Eye (tissue), 1 donor: ENCODE measurements at regions not wholly inside any gene's neighbourhood (a gene's known extent, or its start where the extent isn't known, plus 50 kb on each side); places are given as distances from the start of the nearest gene placed in this dataset.

Experiments
- DNase-seq: peaks from one replicate; pipeline ENCODE4 v3.0.0-alpha.2; 2015

GRCh38 chr6:163940705-163941623 lies 526.4 kb downstream of the QKI start:
- no peak for DNase-seq

GRCh38 chr6:163937071-163937470 lies 522.6 kb downstream of the QKI start:
- DNase-seq: no peak

GRCh38 chr6:163935158-163935762 lies 520.7 kb downstream of the QKI start:
- no peak for DNase-seq

- no peak for DNase-seq
Observed at GRCh38 chr6:163930012-163930411, 515.5 kb downstream of the QKI start.

GRCh38 chr6:163929538-163929937 lies 515.0 kb downstream of the QKI start:
- no peak for DNase-seq

- no peak for DNase-seq
Observed at GRCh38 chr6:163926642-163927041, 512.1 kb downstream of the QKI start.

GRCh38 chr6:163925839-163926238 lies 511.3 kb downstream of the QKI start:
- DNase-seq: no peak

GRCh38 chr6:163923658-163924411 lies 509.3 kb downstream of the QKI start:
- DNase-seq: no peak

- no peak for DNase-seq
Observed at GRCh38 chr6:163922562-163922961, 508.0 kb downstream of the QKI start.

- DNase-seq: no peak
Observed at GRCh38 chr6:163919652-163920051, 505.1 kb downstream of the QKI start.

- no peak for DNase-seq
Observed at GRCh38 chr6:163916315-163917081, 502.0 kb downstream of the QKI start.

GRCh38 chr6:163915131-163915530 lies 500.6 kb downstream of the QKI start:
- no peak for DNase-seq

GRCh38 chr6:163913045-163913444 lies 498.5 kb downstream of the QKI start:
- DNase-seq: no peak

- DNase-seq: no peak
Observed at GRCh38 chr6:163906006-163906710, 491.6 kb downstream of the QKI start.

- peak; percentile 13 for DNase-seq
Observed at GRCh38 chr6:163904186-163904585, 489.7 kb downstream of the QKI start.

GRCh38 chr6:163903541-163903940 lies 489.0 kb downstream of the QKI start:
- DNase-seq: no peak

GRCh38 chr6:163902993-163903392 lies 488.5 kb downstream of the QKI start:
- no peak for DNase-seq

- no peak for DNase-seq
Observed at GRCh38 chr6:163901681-163902080, 487.2 kb downstream of the QKI start.

GRCh38 chr6:163900570-163900969 lies 486.1 kb downstream of the QKI start:
- peak; percentile 37 for DNase-seq

GRCh38 chr6:163897669-163898068 lies 483.2 kb downstream of the QKI start:
- no peak for DNase-seq

- no peak for DNase-seq
Observed at GRCh38 chr6:163897030-163897429, 482.5 kb downstream of the QKI start.

GRCh38 chr6:163895162-163895561 lies 480.6 kb downstream of the QKI start:
- no peak for DNase-seq
